Astrocyte (in vitro differentiated cells and primary cell): ENCODE measurements at regions not wholly inside any gene's neighbourhood (a gene's known extent, or its start where the extent isn't known, plus 50 kb on each side); places are given as distances from the start of the nearest gene placed in this dataset.

ENCODE experiments used
- DNase-seq: peaks from one replicate; pipeline ENCODE4 v3.0.0-alpha.2; 2010; ENCODE audit warnings: low read depth
- FAIRE-seq: peaks from 2 replicates; lab custom pipeline; 2011; peaks lifted over from hg19 to GRCh38; lab: Jason Lieb, UNC
- H2AFZ ChIP-seq: 2 replicates; pipeline ENCODE4 v1.6.0; 2012; ENCODE audit warnings: low read depth, low read length, inconsistent platforms
- H3K27ac ChIP-seq: 2 replicates; pipeline ENCODE4 v1.5.1; 2011; ENCODE audit warnings: low read depth, low read length, inconsistent platforms
- H3K27me3 ChIP-seq: 2 replicates; pipeline ENCODE4 v1.6.0; 2011; ENCODE audit warnings: low read length, inconsistent platforms; ENCODE audit not compliant: insufficient read depth
- H3K36me3 ChIP-seq: 2 replicates; pipeline ENCODE4 v1.5.1; 2011; ENCODE audit warnings: low read length, inconsistent platforms; ENCODE audit not compliant: insufficient read depth
- H3K4me1 ChIP-seq: 2 replicates; pipeline ENCODE4 v1.5.1; 2011; ENCODE audit warnings: low read length, inconsistent platforms; ENCODE audit not compliant: insufficient read depth
- H3K4me2 ChIP-seq: 2 replicates; pipeline ENCODE4 v1.6.0; 2012; ENCODE audit warnings: low read length, inconsistent platforms
- H3K4me3 ChIP-seq: 2 replicates; pipeline ENCODE4 v1.5.1; 2011; ENCODE audit warnings: low read depth, mild to moderate bottlenecking, low read length, inconsistent platforms; ENCODE audit not compliant: insufficient read depth
- H3K79me2 ChIP-seq: 2 replicates; pipeline ENCODE4 v1.6.0; 2012; ENCODE audit warnings: mild to moderate bottlenecking, low read length, inconsistent platforms; ENCODE audit not compliant: insufficient read depth
- H3K9ac ChIP-seq: 2 replicates; pipeline ENCODE4 v1.6.0; 2012; ENCODE audit warnings: mild to moderate bottlenecking, low read length, inconsistent platforms
- H3K9me3 ChIP-seq: 2 replicates; pipeline ENCODE4 v1.5.1; 2012; ENCODE audit warnings: low read depth, mild to moderate bottlenecking, low read length, inconsistent platforms; ENCODE audit not compliant: insufficient read depth
- H4K20me1 ChIP-seq: 2 replicates; pipeline ENCODE4 v1.6.0; 2012; ENCODE audit warnings: low read length, inconsistent platforms; ENCODE audit not compliant: insufficient read depth
- H3K27ac Mint-ChIP-seq: one replicate; pipeline ENCODE4 v1.8.0; 2021; ENCODE audit warnings: mild to moderate bottlenecking, mixed read lengths; ENCODE audit not compliant: unreplicated experiment
- H3K27me3 Mint-ChIP-seq: one replicate; pipeline ENCODE4 v1.8.0; 2021; ENCODE audit warnings: low read depth, mixed read lengths; ENCODE audit not compliant: unreplicated experiment
- H3K36me3 Mint-ChIP-seq: one replicate; pipeline ENCODE4 v1.8.0; 2021; ENCODE audit warnings: low read depth, mixed read lengths; ENCODE audit not compliant: unreplicated experiment
- H3K4me1 Mint-ChIP-seq: one replicate; pipeline ENCODE4 v1.8.0; 2021; ENCODE audit warnings: low read depth, mixed read lengths; ENCODE audit not compliant: unreplicated experiment
- H3K4me3 Mint-ChIP-seq: one replicate; pipeline ENCODE4 v1.8.0; 2021; ENCODE audit warnings: mild to moderate bottlenecking, moderate library complexity, mixed read lengths; ENCODE audit not compliant: unreplicated experiment
- H3K9me3 Mint-ChIP-seq: one replicate; pipeline ENCODE4 v1.8.0; 2021; ENCODE audit warnings: mild to moderate bottlenecking, mixed read lengths; ENCODE audit not compliant: unreplicated experiment
- EZH2 ChIP-seq: IDR thresholded peaks from 2 replicates; pipeline ENCODE4 v1.6.1; 2012; ENCODE audit warnings: mild to moderate bottlenecking, low read length, inconsistent platforms; ENCODE audit not compliant: insufficient read depth
- TF ChIP-seq, protein P1 (sequence below): IDR thresholded peaks from 2 replicates; pipeline ENCODE4 v1.5.1; 2011; ENCODE audit warnings: low read depth, mild to moderate bottlenecking, inconsistent platforms, low read length, moderate library complexity; ENCODE audit not compliant: insufficient read depth

GRCh38 chr10:124296121-124296812 lies 122.5 kb downstream of the OAT start:
- H3K79me2 ChIP-seq = no peaks in the 10 kb centered on the region
- H3K4me1 ChIP-seq = no peaks in the 10 kb centered on the region
- H3K9me3 Mint-ChIP-seq = peaks cover 19% of the 10 kb centered on the region
- no peaks in the 10 kb centered on the region for H3K4me1 Mint-ChIP-seq
- no peak overlapping the region for H3K27ac ChIP-seq
- H2AFZ ChIP-seq = no peak overlapping the region
- H3K4me2 ChIP-seq = no peak overlapping the region
- H3K36me3 ChIP-seq = no peaks in the 10 kb centered on the region
- no peak overlapping the region for H3K9ac ChIP-seq
- DNase-seq (peak; percentile 22), FAIRE-seq (no peak)
- TF ChIP-seq EZH2 = no peak
- TF ChIP-seq, protein P1, sequence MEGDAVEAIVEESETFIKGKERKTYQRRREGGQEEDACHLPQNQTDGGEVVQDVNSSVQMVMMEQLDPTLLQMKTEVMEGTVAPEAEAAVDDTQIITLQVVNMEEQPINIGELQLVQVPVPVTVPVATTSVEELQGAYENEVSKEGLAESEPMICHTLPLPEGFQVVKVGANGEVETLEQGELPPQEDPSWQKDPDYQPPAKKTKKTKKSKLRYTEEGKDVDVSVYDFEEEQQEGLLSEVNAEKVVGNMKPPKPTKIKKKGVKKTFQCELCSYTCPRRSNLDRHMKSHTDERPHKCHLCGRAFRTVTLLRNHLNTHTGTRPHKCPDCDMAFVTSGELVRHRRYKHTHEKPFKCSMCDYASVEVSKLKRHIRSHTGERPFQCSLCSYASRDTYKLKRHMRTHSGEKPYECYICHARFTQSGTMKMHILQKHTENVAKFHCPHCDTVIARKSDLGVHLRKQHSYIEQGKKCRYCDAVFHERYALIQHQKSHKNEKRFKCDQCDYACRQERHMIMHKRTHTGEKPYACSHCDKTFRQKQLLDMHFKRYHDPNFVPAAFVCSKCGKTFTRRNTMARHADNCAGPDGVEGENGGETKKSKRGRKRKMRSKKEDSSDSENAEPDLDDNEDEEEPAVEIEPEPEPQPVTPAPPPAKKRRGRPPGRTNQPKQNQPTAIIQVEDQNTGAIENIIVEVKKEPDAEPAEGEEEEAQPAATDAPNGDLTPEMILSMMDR = no peak
- H4K20me1 ChIP-seq = no peaks in the 10 kb centered on the region
- no peaks in the 10 kb centered on the region for H3K27me3 ChIP-seq
- peaks cover 3% of the 10 kb centered on the region for H3K36me3 Mint-ChIP-seq
- no peak overlapping the region for H3K4me3 ChIP-seq
- no peak overlapping the region for H3K4me3 Mint-ChIP-seq
- H3K27me3 Mint-ChIP-seq = peaks cover 11% of the 10 kb centered on the region
- H3K27ac Mint-ChIP-seq = no peak overlapping the region
- H3K9me3 ChIP-seq = peaks cover 8% of the 10 kb centered on the region

GRCh38 chr10:124294811-124295770 lies 123.6 kb downstream of the OAT start:
- Histone ChIP-seq H3K27me3 (no peaks in the 10 kb centered on the region), H3K9ac (no peak overlapping the region), H3K79me2 (no peaks in the 10 kb centered on the region), H3K4me1 (peaks cover 5% of the 10 kb centered on the region), H3K4me3 (no peak overlapping the region), H3K36me3 (no peaks in the 10 kb centered on the region), H4K20me1 (no peaks in the 10 kb centered on the region), H2AFZ (no peak overlapping the region), H3K27ac (no peak overlapping the region), H3K4me2 (no peak overlapping the region), H3K9me3 (no peaks in the 10 kb centered on the region)
- DNase-seq (no peak), FAIRE-seq (no peak)
- Mint-ChIP-seq H3K4me1 (peaks cover 3% of the 10 kb centered on the region), H3K36me3 (peaks cover 3% of the 10 kb centered on the region), H3K9me3 (peaks cover 9% of the 10 kb centered on the region), H3K4me3 (no peak overlapping the region), H3K27me3 (peaks cover 16% of the 10 kb centered on the region), H3K27ac (peak overlapping the region; percentile 53)
- TF ChIP-seq, protein P1 = no peak
- TF ChIP-seq EZH2 = no peak
